ENCODE measurements at regions not wholly inside any gene's neighbourhood (a gene's known extent, or its start where the extent isn't known, plus 50 kb on each side); places are given as distances from the start of the nearest gene placed in this dataset.

DNA sequence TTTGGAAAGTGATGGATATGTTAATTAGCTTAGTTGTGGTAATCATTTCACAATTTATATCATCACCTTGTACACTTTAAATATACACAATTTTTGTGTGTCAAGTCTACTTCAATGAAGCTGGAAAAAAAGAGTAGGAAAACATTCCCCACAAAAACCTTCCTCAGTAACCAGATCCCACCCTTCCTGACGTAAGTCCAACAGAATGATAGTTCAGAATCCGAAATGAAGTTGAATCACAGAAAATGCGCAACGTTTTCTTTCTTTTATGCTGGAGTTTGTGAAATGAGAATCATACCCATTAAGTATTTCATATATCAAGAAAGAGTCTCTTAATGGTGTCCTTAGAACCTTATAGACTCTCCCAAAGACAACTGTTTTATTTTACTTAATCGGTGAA is 292.9 kb downstream of the USP46 start:
- CTCF ChIA-PET: no interaction called here
- POLR2A ChIA-PET (ENCODE audit: unreplicated experiment): no interaction called here

DNA sequence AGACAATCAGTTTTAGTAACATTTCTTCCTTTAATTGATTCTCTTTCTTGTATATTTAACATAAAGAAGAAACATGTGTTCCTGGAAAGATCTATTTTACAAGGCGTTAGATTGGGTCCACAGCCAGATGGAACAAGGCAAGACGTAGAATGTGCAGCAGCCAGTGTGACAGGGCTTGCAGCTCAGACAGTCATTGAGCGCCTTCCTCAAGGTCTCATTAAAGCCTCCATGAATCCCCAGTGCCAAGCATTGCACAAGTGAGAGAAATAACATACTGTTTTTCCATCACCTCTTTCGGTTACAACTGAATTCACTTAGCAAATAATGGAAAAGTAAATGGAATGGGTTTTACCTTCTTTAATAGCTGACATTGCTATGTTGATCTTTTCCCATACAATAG is 292.5 kb downstream of the USP46 start:
- POLR2A ChIA-PET (ENCODE audit: unreplicated experiment): no interaction called here
- H3K27me3 ChIP-seq (ENCODE audit: insufficient read depth, low read depth): no peaks in the 10 kb centered on the region
- no peak for TF ChIP-seq EZH2 (IDR thresholded peaks at IDR 0.05; ENCODE audit: low read depth)
- TF ChIP-seq, protein P1, sequence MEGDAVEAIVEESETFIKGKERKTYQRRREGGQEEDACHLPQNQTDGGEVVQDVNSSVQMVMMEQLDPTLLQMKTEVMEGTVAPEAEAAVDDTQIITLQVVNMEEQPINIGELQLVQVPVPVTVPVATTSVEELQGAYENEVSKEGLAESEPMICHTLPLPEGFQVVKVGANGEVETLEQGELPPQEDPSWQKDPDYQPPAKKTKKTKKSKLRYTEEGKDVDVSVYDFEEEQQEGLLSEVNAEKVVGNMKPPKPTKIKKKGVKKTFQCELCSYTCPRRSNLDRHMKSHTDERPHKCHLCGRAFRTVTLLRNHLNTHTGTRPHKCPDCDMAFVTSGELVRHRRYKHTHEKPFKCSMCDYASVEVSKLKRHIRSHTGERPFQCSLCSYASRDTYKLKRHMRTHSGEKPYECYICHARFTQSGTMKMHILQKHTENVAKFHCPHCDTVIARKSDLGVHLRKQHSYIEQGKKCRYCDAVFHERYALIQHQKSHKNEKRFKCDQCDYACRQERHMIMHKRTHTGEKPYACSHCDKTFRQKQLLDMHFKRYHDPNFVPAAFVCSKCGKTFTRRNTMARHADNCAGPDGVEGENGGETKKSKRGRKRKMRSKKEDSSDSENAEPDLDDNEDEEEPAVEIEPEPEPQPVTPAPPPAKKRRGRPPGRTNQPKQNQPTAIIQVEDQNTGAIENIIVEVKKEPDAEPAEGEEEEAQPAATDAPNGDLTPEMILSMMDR (conservative IDR thresholded peaks at IDR 0.05): no peak
- no peaks in the 10 kb centered on the region for H4K20me1 ChIP-seq (ENCODE audit: insufficient read depth)
- H2AFZ ChIP-seq: no peak overlapping the region
- H3K36me3 ChIP-seq (ENCODE audit: low read depth): no peaks in the 10 kb centered on the region
- intact Hi-C loops (cut with micrococcal nuclease; ENCODE audit: unreplicated experiment): no loop called here
- H3K9me3 ChIP-seq (ENCODE audit: insufficient read depth, low read depth): no peaks in the 10 kb centered on the region
- H3K4me1 ChIP-seq (replicated peaks; ENCODE audit: insufficient read depth): no peaks in the 10 kb centered on the region
- H3K79me2 ChIP-seq (ENCODE audit: low read depth): no peaks in the 10 kb centered on the region
- H3F3A ChIP-seq (ENCODE audit: insufficient read depth, low read depth): no peaks in the 10 kb centered on the region
- no peak for DNase-seq
- BruUV-seq (replicated peaks): no TSS peak
- no peak overlapping the region for H3K27ac ChIP-seq
- H3K4me2 ChIP-seq: no peak overlapping the region
- H3K4me3 ChIP-seq: no peak overlapping the region
- CTCF ChIA-PET: no interaction called here
- no peaks in the 10 kb centered on the region; the same call in 1 of the 2 replicates for H3K9me2 ChIP-seq (ENCODE audit: insufficient read depth)

More for the DNA sequence above, 292.9 kb downstream of the USP46 start:
- Histone ChIP-seq H2AFZ (no peak overlapping the region), H3K9me2 (ENCODE audit: insufficient read depth) (no peaks in the 10 kb centered on the region; the same call in 1 of the 2 replicates), H3F3A (ENCODE audit: insufficient read depth, low read depth) (no peaks in the 10 kb centered on the region), H3K4me2 (no peak overlapping the region), H4K20me1 (ENCODE audit: insufficient read depth) (no peaks in the 10 kb centered on the region), H3K27ac (no peak overlapping the region), H3K9me3 (ENCODE audit: insufficient read depth, low read depth) (no peaks in the 10 kb centered on the region), H3K36me3 (ENCODE audit: low read depth) (no peaks in the 10 kb centered on the region), H3K79me2 (ENCODE audit: low read depth) (no peaks in the 10 kb centered on the region), H3K4me1 (replicated peaks; ENCODE audit: insufficient read depth) (no peaks in the 10 kb centered on the region), H3K27me3 (ENCODE audit: insufficient read depth, low read depth) (no peaks in the 10 kb centered on the region), H3K4me3 (no peak overlapping the region)
- BruUV-seq (replicated peaks): no TSS peak
- no peak for TF ChIP-seq EZH2 (IDR thresholded peaks at IDR 0.05; ENCODE audit: low read depth)
- TF ChIP-seq, protein P1 (conservative IDR thresholded peaks at IDR 0.05): no peak
- DNase-seq: no peak
- intact Hi-C loops (cut with micrococcal nuclease; ENCODE audit: unreplicated experiment): no loop called here

DNA sequence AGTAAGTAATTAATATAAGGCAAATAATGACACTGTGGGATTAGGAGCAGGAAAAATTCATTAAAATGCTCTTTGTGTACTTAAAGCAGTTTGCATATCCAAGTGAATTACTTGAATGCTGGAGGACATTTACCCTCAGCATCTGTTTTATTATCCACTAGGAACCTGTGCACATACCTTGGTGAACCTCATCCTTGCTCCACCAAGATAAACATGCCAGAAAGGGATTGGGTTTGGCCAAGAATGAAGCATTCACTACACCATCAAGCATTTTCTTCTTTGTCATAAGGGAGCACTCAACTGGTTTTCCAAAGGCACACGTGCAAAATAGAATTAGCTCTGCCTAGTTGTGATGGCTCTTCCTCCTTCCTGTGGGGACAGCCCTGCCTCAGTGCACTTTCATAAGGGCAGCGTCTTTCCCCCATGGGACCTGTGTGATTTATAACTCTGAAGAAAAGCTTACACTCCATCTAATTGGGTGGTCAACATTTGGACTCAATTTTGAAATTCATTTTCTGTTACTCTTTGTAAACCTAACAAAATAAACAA is 291.7 kb downstream of the USP46 start:
- Histone ChIP-seq H3K9me3 (ENCODE audit: insufficient read depth, low read depth) (no peaks in the 10 kb centered on the region), H3K79me2 (ENCODE audit: low read depth) (no peaks in the 10 kb centered on the region), H3K27ac (no peak overlapping the region), H3K4me3 (no peak overlapping the region), H3F3A (ENCODE audit: insufficient read depth, low read depth) (no peaks in the 10 kb centered on the region), H3K9me2 (ENCODE audit: insufficient read depth) (no peaks in the 10 kb centered on the region; the same call in 1 of the 2 replicates), H3K36me3 (ENCODE audit: low read depth) (no peaks in the 10 kb centered on the region), H2AFZ (no peak overlapping the region), H3K27me3 (ENCODE audit: insufficient read depth, low read depth) (no peaks in the 10 kb centered on the region), H3K4me2 (no peak overlapping the region), H3K4me1 (replicated peaks; ENCODE audit: insufficient read depth) (no peaks in the 10 kb centered on the region), H4K20me1 (ENCODE audit: insufficient read depth) (no peaks in the 10 kb centered on the region)
- CTCF ChIA-PET: no interaction called here
- POLR2A ChIA-PET (ENCODE audit: unreplicated experiment): no interaction called here
- no TSS peak for BruUV-seq (replicated peaks)
- TF ChIP-seq EZH2 (IDR thresholded peaks at IDR 0.05; ENCODE audit: low read depth): no peak
- TF ChIP-seq, protein P1 (conservative IDR thresholded peaks at IDR 0.05): no peak
- intact Hi-C loops (cut with micrococcal nuclease; ENCODE audit: unreplicated experiment): no loop called here
- no peak for DNase-seq

Data from PC-9 (cell line).